Stimulated activated CD4-positive, alpha-beta T cell treated with anti-CD3 and anti-CD28 coated beads, Interleukin-4, amount 100 ng/mL, for 24 hours (primary cell): ENCODE measurements at regions not wholly inside any gene's neighbourhood (a gene's known extent, or its start where the extent isn't known, plus 50 kb on each side); places are given as distances from the start of the nearest gene placed in this dataset.

ENCODE experiments used
- DNase-seq: peaks from one replicate; pipeline ENCODE4 v3.0.0-alpha.2; 2020

DNA sequence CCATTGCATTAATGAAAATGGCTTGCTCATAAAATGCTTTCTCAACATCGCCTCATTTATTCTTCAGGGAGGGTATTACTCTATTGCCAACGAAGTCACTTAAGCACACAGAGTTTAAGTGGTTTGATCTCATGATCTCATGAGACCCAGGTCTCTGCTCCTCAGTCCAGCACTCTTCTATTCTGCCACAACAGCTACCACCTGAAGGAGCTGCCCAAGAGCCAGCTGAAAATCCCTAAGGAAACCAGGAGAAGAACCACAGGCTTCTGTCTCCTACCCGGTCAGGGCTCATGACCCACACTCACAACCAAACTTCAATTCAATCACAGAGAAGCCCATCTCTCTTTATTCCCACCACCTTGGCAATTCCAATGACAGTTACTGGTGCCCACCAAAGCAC is 85.5 kb upstream of the GPM6B start:
- DNase-seq: no peak

- DNase-seq: no peak
Measured at GRCh38 chrX:13901354-13901753, 84.5 kb upstream of the GPM6B start.

- DNase-seq: no peak
Measured at GRCh38 chrX:13900351-13900750, 83.5 kb upstream of the GPM6B start.

DNA sequence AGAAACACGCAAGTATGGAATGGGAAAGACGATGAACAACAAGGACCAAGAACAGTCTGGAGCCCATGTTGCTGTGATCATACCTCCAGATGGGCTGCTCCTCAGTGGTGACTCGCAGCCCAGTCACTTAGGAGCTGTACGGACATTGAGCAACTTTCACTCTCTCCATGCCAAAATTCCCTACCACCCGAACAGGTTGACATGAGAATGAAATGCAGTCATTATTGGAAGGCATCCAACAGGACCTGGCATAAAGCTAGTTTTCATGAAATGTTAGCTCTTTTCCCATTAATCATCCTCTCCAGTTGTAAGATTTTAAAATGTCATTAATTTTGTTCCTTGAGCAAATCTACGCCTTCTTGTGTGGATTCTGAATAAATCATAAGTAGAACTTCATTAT is 82.7 kb upstream of the GPM6B start:
- DNase-seq: no peak

GRCh38 chrX:13898603-13899002 is 81.7 kb upstream of the GPM6B start:
- DNase-seq: no peak

DNA sequence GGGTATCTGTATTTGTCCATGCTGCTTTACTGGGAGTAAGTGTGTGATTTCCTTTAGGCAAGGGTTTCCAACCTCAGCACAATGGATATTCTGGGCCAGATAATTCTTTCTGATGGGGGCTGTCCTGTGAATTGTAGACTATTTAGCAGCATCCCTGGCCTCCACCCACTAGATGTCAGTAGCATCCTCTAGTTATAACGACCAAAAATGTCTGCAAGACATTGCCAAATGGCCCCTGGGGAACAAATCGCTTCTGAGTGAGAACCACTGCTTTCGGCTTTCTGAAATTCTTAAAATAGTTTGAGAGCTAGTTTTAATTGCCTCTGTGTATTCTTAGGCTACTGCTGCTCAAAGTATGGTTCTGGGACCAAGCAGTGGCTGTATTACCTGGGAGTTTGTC is 81.2 kb upstream of the GPM6B start:
- DNase-seq: no peak

DNA sequence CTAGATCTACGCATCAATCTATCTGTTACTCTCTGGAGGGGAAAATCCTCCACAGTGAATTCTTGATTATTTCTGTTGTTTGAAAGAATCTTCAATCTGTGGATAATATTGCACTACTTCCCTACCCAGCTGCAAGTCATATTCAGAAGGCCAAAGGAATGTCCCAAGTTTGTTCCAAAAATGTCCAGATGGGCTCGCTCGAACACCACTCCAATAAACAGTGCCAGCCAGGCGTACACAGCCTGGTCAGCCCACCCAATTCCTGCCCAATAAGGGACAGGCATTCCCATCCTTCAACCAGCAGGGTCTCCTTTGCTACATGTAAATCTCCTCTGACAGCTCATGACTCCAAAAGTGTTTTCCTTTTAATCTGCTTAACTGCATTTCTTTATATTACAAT is 80.7 kb upstream of the GPM6B start:
- DNase-seq: no peak

DNA sequence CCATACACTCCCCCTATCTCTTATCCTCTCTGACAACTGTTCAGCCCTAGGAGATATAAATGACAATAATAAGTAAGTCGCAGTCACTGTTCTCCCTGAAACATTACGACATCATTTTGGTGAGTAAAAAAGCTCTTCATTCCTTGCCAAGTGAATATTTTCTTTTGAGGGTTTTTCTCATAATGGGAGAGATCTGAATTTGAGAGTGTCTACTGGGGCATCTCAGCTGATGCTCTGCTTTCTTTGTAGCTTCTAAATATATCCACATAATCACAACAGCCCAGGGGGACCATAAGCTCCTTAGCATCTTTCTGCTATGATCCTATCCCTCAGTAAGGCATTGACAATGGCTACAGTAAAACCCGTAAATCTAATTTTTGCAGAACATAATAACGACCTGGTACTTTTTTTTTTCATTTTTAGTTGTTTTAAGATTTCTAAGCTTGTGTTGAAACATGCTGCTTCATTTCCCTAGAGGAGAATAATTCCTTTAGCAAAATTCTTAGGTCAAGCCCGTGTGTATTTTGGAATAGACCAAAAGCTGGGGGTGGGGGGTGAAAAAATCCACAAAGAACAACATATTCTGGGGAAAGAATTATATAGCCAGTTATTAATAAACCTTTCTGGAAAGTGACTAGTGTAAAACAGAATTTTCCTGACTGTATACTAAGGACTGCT is 78.1 kb upstream of the GPM6B start:
- DNase-seq: no peak

- no peak for DNase-seq
Measured at GRCh38 chrX:13893826-13894225, 76.9 kb upstream of the GPM6B start.

GRCh38 chrX:13892856-13893255 is 76.0 kb upstream of the GPM6B start:
- no peak for DNase-seq

GRCh38 chrX:13891377-13892140 is 74.7 kb upstream of the GPM6B start:
- DNase-seq: no peak

GRCh38 chrX:13890806-13891205 is 73.9 kb upstream of the GPM6B start:
- no peak for DNase-seq

GRCh38 chrX:13888284-13888683 is 71.4 kb upstream of the GPM6B start:
- no peak for DNase-seq

DNA sequence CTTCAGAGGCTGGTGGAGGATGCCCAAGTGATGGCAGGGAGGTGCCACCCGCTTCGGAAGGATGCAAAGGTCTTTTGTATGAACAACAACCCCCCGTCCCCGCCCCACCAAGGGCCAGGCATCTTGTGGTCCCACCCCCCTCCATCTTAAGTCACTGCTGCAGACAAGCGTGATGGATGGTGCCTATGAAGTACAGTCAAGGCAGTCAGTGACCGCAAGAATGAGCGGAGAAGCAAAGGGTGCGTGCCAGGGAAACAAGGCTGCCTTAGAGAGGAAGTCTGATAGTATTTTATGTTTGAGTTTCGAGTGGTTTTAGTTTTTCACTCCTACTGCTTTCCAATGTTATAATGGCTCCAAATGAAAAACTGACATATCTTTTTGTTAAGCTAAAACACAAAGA is 68.7 kb upstream of the GPM6B start:
- no peak for DNase-seq

DNA sequence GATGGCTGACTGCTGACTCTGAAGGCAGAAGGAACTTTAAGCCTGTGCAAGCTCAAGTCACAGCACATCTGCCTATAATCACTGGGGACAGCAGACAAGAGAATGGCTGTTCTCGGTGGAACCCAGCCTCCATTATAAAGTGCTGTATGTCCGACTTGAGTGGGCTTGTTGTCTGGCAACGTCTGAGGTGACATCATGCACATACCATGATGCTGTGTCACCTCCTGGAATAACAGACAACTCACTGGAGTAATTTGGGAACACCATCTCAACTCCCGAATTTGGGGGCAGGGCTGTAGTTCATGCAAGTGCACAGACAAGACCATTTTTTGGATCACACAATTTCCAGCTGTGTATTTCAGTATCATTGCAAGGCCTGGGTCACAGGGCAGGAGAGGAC is 59.8 kb upstream of the GPM6B start:
- no peak for DNase-seq

GRCh38 chrX:13875572-13875971 is 58.7 kb upstream of the GPM6B start:
- no peak for DNase-seq

DNA sequence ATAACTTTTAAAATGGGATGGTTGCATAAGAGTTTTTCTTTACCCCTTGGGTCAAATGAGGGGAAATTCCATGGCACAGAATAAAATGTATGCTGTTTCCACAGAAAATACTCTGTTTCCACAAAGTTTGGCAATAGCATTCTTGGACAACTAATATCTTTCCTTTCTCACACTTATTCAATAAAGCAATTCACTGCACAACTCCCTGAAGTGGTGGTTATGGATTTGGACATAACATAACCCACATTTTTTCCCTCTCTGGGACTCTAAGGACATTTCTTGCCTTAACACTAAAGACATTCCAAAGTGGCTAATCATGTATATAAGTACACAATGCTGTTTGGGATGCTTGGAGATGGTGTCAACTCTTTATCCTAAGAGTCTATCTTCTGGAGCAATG is 51.7 kb upstream of the GPM6B start:
- DNase-seq: no peak
